ENCODE measurements at regions not wholly inside any gene's neighbourhood (a gene's known extent, or its start where the extent isn't known, plus 50 kb on each side); places are given as distances from the start of the nearest gene placed in this dataset.

DNA sequence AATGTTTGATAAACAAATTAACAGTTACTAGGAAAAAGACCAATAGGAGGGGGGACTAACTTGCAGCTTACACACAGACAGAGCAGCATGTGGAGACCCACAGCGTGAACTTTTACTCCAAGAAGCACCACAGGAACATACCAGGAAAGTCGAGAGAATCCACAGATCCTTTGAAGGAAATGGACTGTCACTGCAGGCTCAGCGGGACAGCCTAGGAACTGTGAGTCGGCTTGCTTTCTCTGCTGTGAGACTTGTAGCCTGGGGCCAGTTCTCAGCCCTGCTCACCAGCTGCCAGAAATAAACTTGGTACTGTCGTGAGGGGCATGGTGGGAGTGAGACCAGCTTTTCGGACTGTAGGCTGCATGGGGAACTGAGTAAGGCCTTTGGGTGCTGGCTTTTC is 1211.5 kb downstream of the PCDH17 start:
- TF ChIP-seq POLR2A (IDR thresholded peaks at IDR 0.05) = no peak
- TF ChIP-seq, protein P1, sequence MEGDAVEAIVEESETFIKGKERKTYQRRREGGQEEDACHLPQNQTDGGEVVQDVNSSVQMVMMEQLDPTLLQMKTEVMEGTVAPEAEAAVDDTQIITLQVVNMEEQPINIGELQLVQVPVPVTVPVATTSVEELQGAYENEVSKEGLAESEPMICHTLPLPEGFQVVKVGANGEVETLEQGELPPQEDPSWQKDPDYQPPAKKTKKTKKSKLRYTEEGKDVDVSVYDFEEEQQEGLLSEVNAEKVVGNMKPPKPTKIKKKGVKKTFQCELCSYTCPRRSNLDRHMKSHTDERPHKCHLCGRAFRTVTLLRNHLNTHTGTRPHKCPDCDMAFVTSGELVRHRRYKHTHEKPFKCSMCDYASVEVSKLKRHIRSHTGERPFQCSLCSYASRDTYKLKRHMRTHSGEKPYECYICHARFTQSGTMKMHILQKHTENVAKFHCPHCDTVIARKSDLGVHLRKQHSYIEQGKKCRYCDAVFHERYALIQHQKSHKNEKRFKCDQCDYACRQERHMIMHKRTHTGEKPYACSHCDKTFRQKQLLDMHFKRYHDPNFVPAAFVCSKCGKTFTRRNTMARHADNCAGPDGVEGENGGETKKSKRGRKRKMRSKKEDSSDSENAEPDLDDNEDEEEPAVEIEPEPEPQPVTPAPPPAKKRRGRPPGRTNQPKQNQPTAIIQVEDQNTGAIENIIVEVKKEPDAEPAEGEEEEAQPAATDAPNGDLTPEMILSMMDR (IDR thresholded peaks at IDR 0.05) = no peak

Data from Peyer's patch (tissue), 4 donors.